Retinal pigment epithelial cell (primary cell): ENCODE measurements at regions not wholly inside any gene's neighbourhood (a gene's known extent, or its start where the extent isn't known, plus 50 kb on each side); places are given as distances from the start of the nearest gene placed in this dataset.
"Not testable (repeated sequence)": the region's sequence is repeated elsewhere in the genome, so short reads cannot be mapped to it uniquely, and the experiment has no call there.

ENCODE experiments used
- DNase-seq: peaks from one replicate; pipeline ENCODE4 v3.0.0-alpha.2; 2010; ENCODE audit warnings: low read depth
- H3K4me3 ChIP-seq: 2 replicates; pipeline ENCODE4 v1.5.1; 2011; ENCODE audit warnings: mild to moderate bottlenecking, low read length, control low read depth, moderate library complexity
- CTCF ChIP-seq: conservative IDR thresholded peaks from 2 replicates; pipeline ENCODE4 v1.5.1; 2011; ENCODE audit warnings: low read depth, low read length, control low read depth, inconsistent platforms

GRCh38 chr1:65615859-65616258 is 176.8 kb upstream of the PDE4B start:
- no peak for DNase-seq
- no peak overlapping the region for H3K4me3 ChIP-seq
- no peak for TF ChIP-seq CTCF

- not testable (repeated sequence) for H3K4me3 ChIP-seq, DNase-seq
Observed at GRCh38 chr1:65621721-65622120, 171.0 kb upstream of the PDE4B start.

GRCh38 chr1:65623895-65624294 is 168.8 kb upstream of the PDE4B start:
- no peak overlapping the region for H3K4me3 ChIP-seq
- DNase-seq: no peak
- no peak for TF ChIP-seq CTCF

- no peak overlapping the region for H3K4me3 ChIP-seq
- no peak for DNase-seq
- TF ChIP-seq CTCF: no peak
Observed at GRCh38 chr1:65625528-65625927, 167.2 kb upstream of the PDE4B start.

- DNase-seq: no peak
- TF ChIP-seq CTCF: no peak
Observed at GRCh38 chr1:65626003-65626402, 166.7 kb upstream of the PDE4B start.

GRCh38 chr1:65629788-65630187 is 162.9 kb upstream of the PDE4B start:
- no peak overlapping the region for H3K4me3 ChIP-seq
- DNase-seq: no peak
- no peak for TF ChIP-seq CTCF

More at GRCh38 chr1:65626003-65626402, 166.7 kb upstream of the PDE4B start:
- no peak overlapping the region for H3K4me3 ChIP-seq

- peak; percentile 8 for DNase-seq
- TF ChIP-seq CTCF: no peak
- no peak overlapping the region for H3K4me3 ChIP-seq
Observed at GRCh38 chr1:65630855-65631254, 161.8 kb upstream of the PDE4B start.

GRCh38 chr1:65632235-65632634 is 160.5 kb upstream of the PDE4B start:
- TF ChIP-seq CTCF: no peak
- no peak overlapping the region for H3K4me3 ChIP-seq
- DNase-seq: no peak
